GM18520 (cell line): ENCODE measurements at regions not wholly inside any gene's neighbourhood (a gene's known extent, or its start where the extent isn't known, plus 50 kb on each side); places are given as distances from the start of the nearest gene placed in this dataset.
"Not testable (repeated sequence)": the region's sequence is repeated elsewhere in the genome, so short reads cannot be mapped to it uniquely, and the experiment has no call there.

Experiments used
- ATAC-seq: cut with Tn5 transposase; IDR thresholded peaks from one replicate; pipeline ENCODE4 v1.9.1; 2021; ENCODE audit not compliant: unreplicated experiment

DNA sequence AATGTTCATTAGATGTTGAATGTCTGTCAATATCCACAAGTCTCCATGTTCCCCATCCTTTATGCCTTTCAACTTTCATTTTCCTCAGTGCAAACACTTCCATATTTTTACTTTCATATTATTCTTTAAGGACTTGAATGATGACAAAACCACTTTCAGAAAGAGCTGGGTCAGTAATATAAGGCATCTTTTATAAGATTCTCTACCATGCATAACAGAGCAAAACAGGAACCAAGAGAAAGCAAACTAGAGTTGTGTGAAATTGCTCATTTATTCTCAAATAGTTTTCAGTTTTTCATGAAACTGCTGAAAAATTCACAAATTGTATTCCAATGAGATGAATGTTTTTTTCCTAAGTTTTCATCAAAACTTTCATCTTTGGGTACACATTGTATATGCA, 1247.6 kb downstream of the PCDH17 start:
- no peak for ATAC-seq

DNA sequence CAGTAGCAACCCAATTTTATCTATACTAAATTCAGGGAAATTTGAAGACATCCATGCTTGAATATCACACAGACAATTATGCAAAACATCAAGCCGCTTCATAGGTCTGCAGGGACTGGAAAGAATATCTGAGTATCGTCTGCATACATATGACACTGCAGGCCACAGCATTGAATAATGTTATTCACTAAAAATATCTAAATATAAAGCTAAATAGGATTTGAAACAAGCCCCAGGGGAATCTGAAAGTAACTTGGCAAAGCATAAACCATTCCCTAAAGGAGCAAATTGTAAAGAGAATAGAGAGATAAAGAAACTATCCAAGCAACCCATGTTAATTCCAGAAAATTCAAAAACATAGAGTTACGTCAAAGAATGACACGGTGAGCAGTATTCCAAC, 1251.0 kb downstream of the PCDH17 start:
- no peak for ATAC-seq

DNA sequence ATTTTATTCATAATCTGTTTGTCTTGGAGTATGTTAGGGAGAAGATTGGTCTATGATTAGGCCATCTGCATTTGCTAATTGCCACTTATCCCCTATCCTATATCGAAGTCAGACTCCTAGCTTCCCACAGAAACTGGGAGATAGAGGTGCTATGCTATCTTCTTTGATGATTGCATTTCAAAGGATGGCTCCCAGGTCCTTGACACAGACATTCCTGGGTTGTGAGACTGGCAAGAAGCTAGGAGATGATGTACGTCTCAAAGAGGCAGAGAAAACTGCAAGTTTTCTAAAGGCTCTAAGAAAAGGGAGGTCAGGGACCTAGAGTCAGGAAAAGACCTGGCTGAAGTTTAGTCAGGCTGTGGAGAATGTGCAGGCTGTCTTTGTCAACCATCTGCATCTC, 1251.9 kb downstream of the PCDH17 start:
- no peak for ATAC-seq

DNA sequence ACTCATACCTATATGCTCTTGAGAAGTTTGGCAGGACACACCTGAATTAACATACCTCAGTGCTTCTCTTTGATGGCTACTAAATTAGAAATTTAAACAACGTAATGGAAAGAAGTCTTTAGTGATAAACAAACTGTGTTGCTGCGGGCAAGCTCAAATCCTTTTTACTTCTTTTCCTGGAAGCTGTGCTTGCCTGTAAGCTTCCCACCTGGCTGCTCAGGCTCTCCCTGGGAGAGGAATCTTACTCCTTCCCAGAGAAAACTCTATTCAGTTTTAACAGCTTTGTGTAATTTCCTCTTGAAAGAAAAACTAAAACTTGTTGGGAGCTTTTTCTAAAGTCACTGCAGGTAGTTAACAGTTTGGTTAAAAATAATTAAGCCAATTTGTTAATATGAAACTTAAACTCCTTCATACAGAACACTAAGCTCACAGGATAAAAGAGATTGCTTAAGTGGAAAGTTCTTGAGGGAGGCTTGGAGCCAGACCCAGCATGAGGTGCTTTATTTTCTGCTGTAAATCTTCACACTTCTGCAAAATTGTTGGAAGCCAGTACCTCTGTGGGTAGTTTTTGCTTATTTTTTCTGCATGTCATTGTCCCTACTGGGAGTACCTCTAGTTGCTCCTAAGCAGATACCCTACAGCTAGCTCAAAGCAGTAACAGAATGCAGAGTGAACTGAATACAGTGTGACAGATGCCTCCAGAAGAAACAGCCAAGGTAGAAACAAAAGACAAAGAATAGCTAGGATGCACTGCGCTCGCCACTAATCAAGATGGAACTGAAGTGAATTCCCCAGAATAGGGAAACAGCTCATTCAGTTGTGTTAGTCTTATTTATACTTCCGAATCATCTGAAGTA, 1253.0 kb downstream of the PCDH17 start:
- no peak for ATAC-seq

DNA sequence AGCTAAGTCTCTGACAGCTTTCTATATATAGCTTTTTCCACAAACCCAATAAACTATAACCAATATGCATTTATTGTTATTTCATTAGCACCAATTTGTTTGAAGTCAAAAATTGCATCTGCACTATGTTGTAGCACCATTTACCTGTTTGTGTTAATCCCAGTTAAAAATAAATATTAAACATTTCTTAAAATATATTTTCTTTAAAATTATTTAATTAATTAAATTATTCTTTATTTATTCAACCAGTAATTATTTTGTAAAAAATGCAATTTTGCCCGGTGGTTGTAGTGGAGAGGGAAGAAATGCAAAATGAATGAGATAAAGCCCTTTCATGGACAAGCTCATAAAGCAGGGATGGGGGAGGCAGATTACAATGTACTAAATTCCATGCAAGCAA, 1257.9 kb downstream of the PCDH17 start:
- ATAC-seq = no peak

DNA sequence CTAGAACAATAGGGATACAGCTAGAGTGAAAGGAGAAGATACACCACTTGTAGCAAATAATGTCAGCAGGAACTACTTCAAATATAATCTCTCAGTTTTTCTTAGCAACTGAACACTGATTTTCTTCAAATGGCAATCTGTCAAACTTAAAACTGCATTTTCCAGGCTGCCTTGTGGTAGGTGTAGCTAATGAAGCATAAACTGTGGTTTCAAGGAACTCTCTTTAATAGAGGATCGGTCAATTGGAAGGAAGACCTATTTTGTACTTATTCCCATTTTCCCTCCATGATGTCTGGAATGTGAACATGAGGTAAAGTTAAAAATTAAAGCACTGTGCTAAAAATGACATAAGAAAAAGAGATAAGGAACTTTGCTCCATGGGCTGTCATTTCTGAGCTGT, 1261.9 kb downstream of the PCDH17 start:
- no peak for ATAC-seq

DNA sequence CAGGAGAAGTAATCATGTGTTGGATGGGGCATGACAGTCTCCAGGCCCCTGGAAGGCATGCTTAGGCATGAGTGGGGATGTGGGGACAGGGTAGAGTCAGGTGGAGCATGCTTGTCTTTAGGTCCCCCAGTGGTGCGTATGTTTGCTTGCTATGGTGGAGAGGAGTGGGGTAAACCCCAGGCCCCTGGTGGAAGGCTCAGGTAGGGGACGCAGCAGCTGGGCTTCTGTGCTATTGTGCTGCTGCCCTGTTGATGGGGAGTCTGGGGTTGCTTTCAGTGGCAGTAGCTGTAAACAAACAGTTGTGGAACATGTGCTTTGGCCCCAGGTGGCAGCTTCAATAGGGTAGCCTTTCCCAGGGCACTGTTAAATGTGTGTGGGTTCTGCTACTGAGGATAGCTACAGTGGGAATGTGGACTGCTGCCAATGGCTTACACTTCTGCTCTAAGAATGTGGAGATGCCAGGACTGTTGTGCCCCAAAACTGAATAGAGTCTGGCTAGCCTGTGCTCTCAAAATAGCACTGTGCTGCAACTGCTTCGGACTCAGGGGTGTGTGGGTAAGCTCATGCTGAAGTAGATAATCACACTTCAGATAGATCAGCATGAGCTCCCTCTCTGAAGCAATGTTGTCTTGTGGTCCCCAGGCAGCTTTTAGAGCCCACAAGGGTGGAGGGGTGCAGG, 1257.3 kb downstream of the DIAPH3 start:
- ATAC-seq = no peak

DNA sequence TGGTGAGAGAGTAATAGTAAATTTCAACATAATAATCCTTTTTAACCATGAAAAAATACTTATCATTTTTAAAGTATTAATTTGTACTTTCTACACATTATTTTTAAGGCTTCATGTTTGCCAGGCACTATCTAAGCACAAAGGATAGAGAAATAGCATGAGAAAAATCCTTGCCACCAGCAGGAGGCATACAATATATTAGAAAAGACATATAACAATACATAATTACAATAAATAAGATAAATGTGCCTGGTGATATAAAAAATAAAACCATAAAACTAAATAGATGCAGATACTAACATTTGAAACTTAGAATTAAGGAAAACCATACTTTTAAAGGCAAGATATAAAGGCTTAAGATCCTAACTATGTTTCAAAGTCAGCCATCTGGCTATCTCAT, 1256.4 kb downstream of the DIAPH3 start:
- ATAC-seq = no peak

DNA sequence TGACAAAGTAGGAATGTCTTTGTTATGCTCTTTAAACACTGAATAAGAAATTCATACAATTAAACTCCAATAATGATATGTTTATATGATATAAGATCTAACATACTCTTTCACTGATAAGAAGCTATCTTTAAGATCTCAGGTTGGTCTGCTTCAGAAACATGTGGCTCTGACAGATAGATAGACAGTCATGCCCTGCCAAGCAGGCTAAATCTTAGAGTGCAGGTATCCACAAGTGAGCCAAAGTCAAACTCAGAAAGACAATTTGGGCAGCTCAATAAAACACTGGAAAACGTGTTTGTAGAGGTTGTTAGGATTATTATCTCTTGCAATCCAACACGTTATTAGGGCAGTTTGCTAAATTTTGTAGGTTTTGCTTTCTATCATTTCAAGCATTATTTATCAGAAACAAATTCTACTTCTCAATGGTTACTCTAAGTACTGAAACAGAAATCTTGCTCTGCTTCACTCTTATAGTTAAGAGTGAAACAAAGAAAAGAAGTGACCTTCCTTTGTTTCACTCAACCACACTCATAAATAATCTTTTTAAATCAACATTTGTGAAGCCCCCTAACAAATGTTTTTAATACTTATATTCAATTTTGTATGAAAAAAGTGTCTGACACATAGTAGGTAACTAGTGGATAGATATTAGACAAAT, 1255.6 kb downstream of the DIAPH3 start:
- ATAC-seq = no peak

DNA sequence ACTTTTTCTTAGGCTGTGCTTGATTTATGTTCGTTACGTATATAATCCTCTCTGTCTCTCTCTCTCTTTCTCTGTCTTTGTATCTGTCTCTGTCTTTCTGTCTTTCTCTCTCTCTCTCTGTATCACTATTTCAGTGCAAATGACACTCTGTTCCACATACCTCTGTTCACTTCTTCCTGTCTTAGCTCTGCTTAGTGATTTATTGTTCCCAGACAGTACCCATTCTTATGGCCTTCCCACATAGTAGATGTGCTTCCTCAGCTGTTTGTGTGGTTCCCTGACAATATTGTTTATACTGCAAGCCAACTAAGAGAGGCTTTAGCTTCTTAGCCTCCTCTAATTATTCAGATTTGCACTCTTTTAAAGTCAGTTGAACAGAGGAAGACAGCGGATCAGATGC, 1244.2 kb downstream of the DIAPH3 start:
- no peak for ATAC-seq

DNA sequence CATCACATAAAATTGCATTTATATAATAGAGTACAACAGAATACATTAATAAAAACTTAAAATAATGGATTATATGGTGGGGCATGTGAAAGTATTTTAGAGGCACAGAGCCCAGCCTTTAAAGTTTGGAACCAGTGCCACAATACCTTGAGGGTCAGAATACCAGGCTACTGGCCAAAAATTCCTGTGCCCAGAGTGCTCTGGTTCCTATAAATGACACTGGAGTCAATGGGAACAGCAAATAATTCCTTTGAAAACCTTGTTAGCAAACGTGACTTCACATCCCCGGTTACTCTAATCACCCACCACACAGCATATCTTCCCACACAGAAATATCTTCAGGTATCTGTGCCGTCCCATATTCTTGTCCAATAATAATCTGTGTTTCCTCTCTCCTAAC, 1242.6 kb downstream of the DIAPH3 start:
- no peak for ATAC-seq

DNA sequence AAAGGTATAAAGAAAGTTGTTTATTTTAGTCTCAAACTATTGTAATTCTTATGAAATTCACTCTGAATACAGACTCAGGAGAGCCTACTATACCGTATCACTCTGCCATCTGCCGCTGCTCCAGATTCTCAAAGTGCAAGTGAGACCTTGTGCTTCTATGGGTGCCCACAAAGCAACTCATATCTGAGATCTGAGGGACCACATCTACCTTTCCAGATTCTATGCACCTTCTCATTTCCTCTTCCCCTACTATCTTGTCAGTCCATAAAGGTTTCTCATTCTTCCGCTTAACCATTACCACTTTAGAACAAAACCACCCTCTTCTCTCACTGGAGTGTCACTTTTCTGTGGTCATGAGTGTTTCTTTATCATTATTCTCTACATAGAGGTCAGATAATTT, 1236.9 kb downstream of the DIAPH3 start:
- no peak for ATAC-seq

DNA sequence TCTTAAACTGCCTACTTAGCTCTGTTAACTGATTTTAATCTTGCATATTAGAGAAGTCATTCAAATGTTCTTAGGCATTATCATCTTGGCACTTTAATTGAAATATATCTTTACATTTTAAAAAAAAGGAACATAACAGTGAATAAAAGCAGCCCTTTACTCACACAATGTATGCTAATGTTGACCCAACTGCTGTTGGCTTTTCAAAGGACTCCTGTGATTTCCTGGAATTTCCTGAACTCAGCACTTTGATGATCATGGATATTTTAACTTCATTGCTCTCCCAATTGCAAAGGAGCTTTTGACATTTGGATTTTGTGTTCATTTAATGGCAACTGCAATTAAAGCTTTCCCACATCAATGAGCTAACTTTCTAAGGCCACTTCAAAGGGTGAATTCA, 1230.3 kb downstream of the DIAPH3 start:
- ATAC-seq = no peak

DNA sequence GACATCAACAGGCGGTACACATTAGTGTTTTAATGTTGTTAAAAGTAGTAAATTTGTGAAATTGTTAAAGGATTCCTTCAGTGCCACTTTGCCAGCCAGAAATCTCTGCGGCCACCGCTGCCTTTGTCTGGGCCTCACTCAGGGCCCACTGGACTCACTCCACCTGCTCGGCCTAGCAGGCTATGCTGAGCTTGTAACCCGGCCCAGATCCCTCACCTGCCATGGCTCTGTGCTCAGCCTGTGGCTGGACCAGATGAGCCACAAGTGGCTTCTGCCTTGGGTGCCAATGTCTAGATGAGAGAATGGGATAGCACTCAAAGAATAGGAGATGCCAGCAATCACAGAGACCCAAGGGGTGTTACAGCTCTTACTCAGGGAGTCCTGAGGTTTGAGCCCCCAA, 1228.0 kb downstream of the DIAPH3 start:
- no peak for ATAC-seq

DNA sequence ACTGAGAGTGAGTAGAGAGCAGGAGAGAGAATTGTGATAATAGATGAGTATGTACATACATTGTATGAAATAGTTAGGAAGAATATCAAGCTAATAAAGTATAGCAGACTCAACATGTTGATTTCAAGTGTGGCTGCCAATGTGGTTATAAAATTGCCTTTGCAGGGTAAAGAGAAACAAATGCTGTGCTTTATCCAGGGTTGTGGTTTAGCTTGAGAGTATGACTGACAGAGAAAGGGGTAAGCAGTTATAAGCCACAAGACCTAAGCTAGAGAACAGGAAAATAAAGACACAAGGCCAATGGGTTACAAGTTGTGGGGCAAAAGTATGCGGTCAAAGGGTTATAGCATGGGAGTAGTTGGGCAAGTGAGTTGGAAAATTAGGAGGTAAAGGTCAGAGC, 1217.5 kb downstream of the DIAPH3 start:
- ATAC-seq = no peak

DNA sequence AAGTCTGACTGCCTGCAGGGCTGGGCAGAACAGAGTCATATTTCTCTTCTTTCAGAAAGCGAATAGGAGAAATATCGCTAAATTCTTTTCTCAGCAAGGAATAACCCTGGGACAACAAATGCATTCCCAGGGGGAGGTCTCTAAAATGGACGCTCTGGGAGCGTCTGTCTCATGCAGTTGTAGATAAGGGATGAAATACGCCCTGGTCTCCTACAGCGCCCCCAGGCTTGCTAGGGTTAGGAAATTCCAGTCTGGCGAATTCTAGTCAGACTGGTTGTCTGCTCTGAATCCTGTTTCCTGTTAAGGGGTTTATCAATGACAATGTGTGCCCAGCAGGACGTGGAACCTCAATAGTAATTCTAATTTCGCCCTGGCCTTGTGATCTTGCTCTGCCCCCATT, 1214.1 kb downstream of the DIAPH3 start:
- ATAC-seq = no peak

DNA sequence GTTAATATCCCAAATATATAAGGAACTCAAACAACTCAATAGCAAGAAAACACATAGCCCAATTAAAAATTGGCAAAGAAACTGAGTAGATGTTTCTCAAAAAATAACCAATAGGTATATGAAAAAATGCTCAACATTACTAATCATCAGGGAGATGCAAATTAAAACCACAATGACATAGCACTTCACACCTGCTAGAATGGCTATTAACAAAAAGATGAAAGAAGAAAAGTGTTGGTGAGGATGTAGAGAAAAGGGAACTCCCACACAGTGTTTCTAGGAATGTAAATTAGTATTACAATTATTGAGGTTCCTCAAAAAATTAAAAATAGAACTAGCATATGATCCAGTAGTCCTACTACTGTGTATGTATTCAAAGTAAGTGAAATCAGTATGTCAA, 1212.8 kb downstream of the DIAPH3 start:
- ATAC-seq = no peak

DNA sequence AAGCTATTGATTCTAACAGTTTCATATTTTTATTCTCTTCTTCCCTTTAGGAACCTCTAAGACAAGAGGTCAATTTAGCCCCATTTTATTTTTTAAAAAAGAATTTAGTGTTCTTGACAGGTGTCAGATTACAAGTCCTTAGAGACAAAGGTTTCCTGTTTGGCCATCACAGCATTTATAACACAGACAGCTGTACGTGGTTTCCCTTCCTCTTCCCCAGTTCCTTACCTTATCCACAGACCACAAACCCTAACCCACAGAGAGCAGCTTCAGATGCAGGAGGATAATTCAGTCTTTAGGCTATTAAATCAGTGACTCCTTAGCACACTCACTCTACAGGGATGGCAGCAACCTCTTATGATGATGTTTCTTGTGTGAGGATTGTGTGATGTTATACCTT, 1210.1 kb downstream of the DIAPH3 start:
- ATAC-seq = peak; percentile 62

DNA sequence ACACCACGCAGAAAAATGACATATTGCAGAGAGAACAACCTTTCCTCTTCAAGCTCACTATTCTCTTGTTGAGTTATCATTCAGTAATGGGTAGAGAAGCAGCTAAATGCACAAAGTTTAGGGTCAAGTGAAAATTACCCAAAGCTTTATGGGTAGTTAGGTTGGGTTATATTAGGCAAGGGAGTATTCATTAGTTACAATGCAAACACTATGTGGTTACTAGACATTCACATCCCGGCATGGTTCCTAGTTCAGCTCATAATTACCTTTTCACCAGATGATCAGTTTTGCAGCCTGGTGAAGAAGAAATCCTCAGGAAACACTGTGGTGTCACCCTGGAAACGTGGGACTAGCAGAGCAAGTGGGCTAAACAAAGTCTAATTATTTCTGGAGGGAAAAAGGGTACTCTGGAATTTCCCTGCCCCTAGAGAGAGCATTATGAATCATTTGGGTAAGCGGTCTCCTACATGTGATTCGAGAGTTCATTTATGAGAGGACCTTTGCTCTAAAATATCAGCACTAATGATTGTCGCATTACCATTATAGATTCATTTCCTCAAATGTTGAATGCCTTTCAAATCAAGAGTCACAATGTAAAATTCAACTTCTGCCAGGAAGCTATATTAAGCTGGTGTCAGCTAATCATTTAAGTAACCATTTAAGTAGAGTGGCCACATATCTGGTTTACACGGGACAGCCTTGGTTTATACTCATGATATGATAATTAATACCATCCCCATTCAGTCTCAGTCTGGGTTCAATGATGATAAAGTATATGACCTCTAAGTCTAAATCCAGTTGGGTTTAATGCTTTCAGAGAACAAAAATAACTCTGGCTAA, 1208.0 kb downstream of the DIAPH3 start:
- peak; percentile 37 for ATAC-seq

DNA sequence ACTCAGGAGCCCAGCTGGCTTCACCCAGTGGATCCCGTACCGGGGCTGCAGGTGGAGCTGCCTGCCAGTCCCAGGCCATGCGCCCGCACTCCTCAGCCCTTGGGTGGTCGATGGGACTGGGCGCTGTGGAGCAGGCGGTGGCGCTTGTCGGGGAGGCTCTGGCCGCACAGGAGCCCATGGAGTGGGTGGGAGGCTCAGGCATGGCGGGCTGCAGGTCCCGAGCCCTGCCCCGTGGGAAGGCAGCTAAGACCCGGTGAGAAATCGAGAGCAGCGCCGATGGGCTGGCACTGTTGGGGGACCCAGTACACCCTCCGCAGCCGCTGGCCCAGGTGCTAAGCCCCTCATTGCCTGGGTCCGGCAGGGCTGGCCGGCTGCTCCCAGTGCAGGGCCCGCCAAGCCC, 1205.6 kb downstream of the DIAPH3 start:
- ATAC-seq = not testable (repeated sequence)

DNA sequence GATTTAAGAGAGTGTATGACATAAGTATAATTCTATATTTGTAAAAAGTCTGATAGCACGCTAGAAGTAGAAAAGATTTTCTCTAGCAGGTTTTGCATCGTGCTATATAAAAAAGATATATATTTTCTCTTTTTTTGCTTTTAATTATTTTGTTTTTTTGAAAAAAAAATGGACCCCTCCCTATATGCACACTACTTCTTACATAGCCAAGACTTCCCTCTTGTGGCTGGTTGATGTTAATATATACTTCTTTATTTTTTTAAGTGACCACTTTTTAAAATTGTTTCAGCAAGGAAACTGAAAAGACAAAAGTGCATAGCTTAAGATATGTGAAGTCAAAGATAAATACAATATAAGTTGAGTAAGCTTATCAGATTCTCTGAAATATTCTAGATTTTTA, 1202.8 kb downstream of the DIAPH3 start:
- ATAC-seq = no peak
